SK-N-SH treated with all-trans-retinoic acid at 6 μM for 48 hours (cell line): ENCODE measurements at regions not wholly inside any gene's neighbourhood (a gene's known extent, or its start where the extent isn't known, plus 50 kb on each side); places are given as distances from the start of the nearest gene placed in this dataset.
A peak's percentile ranks its signal among the peaks of the same experiment; 100 is the strongest.

Experiments
- ATAC-seq: fragments of 200-7000 bp; cut with Tn5 transposase; 3 replicates; pipeline ENCODE4 v1.9.1; 2020; ENCODE audit warnings: mild to moderate bottlenecking, moderate library complexity
- ARNTL ChIP-seq: fragments of 450-650 bp; formaldehyde crosslinking; IDR thresholded peaks from 2 replicates; pipeline ENCODE4 v1.5.0; 2020; ENCODE audit warnings: low read depth, mild to moderate bottlenecking, moderate library complexity, borderline replicate concordance
- BACH2 ChIP-seq: fragments of 250-450 bp; sonication (Bioruptor Pico); IDR thresholded peaks from 2 replicates; pipeline ENCODE4 v1.9.0; 2021; ENCODE audit warnings: mild to moderate bottlenecking, borderline replicate concordance
- CSDC2 ChIP-seq: fragments of 250-450 bp; sonication (Bioruptor Pico); IDR thresholded peaks from 2 replicates; pipeline ENCODE4 v1.5.0; 2020; ENCODE audit warnings: mild to moderate bottlenecking, moderate library complexity
- ESRRG ChIP-seq: fragments of 250-450 bp; sonication (Bioruptor Pico); IDR thresholded peaks from 2 replicates; pipeline ENCODE4 v1.6.1; 2021; ENCODE audit warnings: mild to moderate bottlenecking
- GLIS3 ChIP-seq: fragments of 250-450 bp; sonication (Bioruptor Pico); IDR thresholded peaks from 2 replicates; pipeline ENCODE4 v1.5.0; 2020; ENCODE audit warnings: mild to moderate bottlenecking, moderate library complexity
- ISL1 ChIP-seq: fragments of 250-450 bp; sonication (Bioruptor Pico); IDR thresholded peaks from 2 replicates; pipeline ENCODE4 v2.1.2; 2022; ENCODE audit warnings: mild to moderate bottlenecking, moderate library complexity
- OSR1 ChIP-seq: fragments of 250-450 bp; sonication (Bioruptor Pico); IDR thresholded peaks from 2 replicates; pipeline ENCODE4 v1.8.0; 2022; ENCODE audit warnings: moderate library complexity, mild to moderate bottlenecking, inconsistent platforms
- PPARA ChIP-seq: fragments of 250-450 bp; sonication (Bioruptor Pico); IDR thresholded peaks from 2 replicates; pipeline ENCODE4 v1.5.0; 2020; ENCODE audit warnings: mild to moderate bottlenecking, borderline replicate concordance
- RARB ChIP-seq: fragments of 250-450 bp; sonication (Bioruptor Pico); IDR thresholded peaks from 2 replicates; pipeline ENCODE4 v1.8.0; 2021; ENCODE audit warnings: mild to moderate bottlenecking, moderate library complexity
- SNAI2 ChIP-seq: fragments of 250-450 bp; sonication (Bioruptor Pico); IDR thresholded peaks from 2 replicates; pipeline ENCODE4 v1.5.0; 2020; ENCODE audit warnings: mild to moderate bottlenecking, moderate library complexity
- TOX ChIP-seq: fragments of 250-450 bp; sonication (Bioruptor Pico); IDR thresholded peaks from 2 replicates; pipeline ENCODE4 v1.8.0; 2021; ENCODE audit warnings: mild to moderate bottlenecking, moderate library complexity, borderline replicate concordance
- ZC3H10 ChIP-seq: fragments of 250-450 bp; sonication (Bioruptor Pico); IDR thresholded peaks from 2 replicates; pipeline ENCODE4 v1.5.1; 2021; ENCODE audit warnings: mild to moderate bottlenecking, moderate library complexity
- ZFP30 ChIP-seq: fragments of 450-650 bp; formaldehyde crosslinking; IDR thresholded peaks from 2 replicates; pipeline ENCODE4 v1.5.0; 2022; ENCODE audit warnings: mild to moderate bottlenecking, moderate library complexity
- ZNF565 ChIP-seq: fragments of 450-650 bp; formaldehyde crosslinking; conservative IDR thresholded peaks from 2 replicates; pipeline ENCODE4 v1.5.0; 2020; ENCODE audit warnings: low read depth, mild to moderate bottlenecking, moderate library complexity
- ZNF70 ChIP-seq: fragments of 450-650 bp; formaldehyde crosslinking; IDR thresholded peaks from 2 replicates; pipeline ENCODE4 v1.5.0; 2020; ENCODE audit warnings: mild to moderate bottlenecking, moderate library complexity
- ZNF8 ChIP-seq: fragments of 450-650 bp; formaldehyde crosslinking; IDR thresholded peaks from 2 replicates; pipeline ENCODE4 v1.5.0; 2020; ENCODE audit warnings: mild to moderate bottlenecking, moderate library complexity
- TF ChIP-seq, protein P1 (sequence below): fragments of 250-450 bp; sonication (Bioruptor Pico); IDR thresholded peaks from 2 replicates; pipeline ENCODE4 v1.5.1; 2020; ENCODE audit warnings: low read depth, mild to moderate bottlenecking, moderate library complexity
- TF ChIP-seq, protein P2 (sequence below): fragments of 250-450 bp; sonication (Bioruptor Pico); IDR thresholded peaks from 2 replicates; pipeline ENCODE4 v1.8.0; 2021; ENCODE audit warnings: low read depth, mild to moderate bottlenecking, moderate library complexity, borderline replicate concordance
- TF ChIP-seq, protein P3 (sequence below): fragments of 250-450 bp; sonication (Bioruptor Pico); IDR thresholded peaks from 2 replicates; pipeline ENCODE4 v1.5.1; 2021; ENCODE audit warnings: mild to moderate bottlenecking, moderate library complexity
- TF ChIP-seq, protein P4 (sequence below): fragments of 250-450 bp; sonication (Bioruptor Pico); IDR thresholded peaks from 2 replicates; pipeline ENCODE4 v1.5.0; 2020; ENCODE audit warnings: mild to moderate bottlenecking, moderate library complexity
- TF ChIP-seq, protein P5 (sequence below): fragments of 250-450 bp; sonication (Bioruptor Pico); IDR thresholded peaks from 2 replicates; pipeline ENCODE4 v1.8.0; 2020; ENCODE audit warnings: mild to moderate bottlenecking, moderate library complexity, borderline replicate concordance

DNA sequence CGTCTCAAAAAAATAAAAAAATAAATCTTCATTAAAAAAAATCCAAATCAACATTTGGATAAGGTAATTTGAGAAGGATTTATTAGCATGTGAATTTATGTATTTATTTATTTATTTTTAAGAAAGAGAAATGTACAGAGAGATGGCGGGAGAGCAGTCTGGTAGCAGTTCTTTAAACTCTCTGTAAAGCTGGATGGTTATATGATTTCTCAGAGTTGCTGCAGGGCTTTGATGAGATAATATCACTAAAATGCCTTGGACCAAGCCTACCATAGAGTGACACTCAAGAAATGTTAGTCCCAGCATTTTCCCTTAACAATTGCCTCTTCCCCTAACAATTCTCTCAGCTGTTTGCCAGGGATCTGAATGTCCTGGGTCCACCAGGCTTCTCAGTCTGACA is 103.4 kb upstream of the LNX1 start:
- TF ChIP-seq ESRRG (CRISPR knock-in tag) (no peak), OSR1 (CRISPR knock-in tag) (no peak)
- TF ChIP-seq, protein P1, sequence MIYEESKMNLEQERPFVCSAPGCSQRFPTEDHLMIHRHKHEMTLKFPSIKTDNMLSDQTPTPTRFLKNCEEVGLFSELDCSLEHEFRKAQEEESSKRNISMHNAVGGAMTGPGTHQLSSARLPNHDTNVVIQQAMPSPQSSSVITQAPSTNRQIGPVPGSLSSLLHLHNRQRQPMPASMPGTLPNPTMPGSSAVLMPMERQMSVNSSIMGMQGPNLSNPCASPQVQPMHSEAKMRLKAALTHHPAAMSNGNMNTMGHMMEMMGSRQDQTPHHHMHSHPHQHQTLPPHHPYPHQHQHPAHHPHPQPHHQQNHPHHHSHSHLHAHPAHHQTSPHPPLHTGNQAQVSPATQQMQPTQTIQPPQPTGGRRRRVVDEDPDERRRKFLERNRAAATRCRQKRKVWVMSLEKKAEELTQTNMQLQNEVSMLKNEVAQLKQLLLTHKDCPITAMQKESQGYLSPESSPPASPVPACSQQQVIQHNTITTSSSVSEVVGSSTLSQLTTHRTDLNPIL (CRISPR knock-in tag): no peak
- TF ChIP-seq, protein P2, sequence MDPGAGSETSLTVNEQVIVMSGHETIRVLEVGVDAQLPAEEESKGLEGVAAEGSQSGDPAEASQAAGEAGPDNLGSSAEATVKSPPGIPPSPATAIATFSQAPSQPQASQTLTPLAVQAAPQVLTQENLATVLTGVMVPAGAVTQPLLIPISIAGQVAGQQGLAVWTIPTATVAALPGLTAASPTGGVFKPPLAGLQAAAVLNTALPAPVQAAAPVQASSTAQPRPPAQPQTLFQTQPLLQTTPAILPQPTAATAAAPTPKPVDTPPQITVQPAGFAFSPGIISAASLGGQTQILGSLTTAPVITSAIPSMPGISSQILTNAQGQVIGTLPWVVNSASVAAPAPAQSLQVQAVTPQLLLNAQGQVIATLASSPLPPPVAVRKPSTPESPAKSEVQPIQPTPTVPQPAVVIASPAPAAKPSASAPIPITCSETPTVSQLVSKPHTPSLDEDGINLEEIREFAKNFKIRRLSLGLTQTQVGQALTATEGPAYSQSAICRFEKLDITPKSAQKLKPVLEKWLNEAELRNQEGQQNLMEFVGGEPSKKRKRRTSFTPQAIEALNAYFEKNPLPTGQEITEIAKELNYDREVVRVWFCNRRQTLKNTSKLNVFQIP: no peak
- no peak for ATAC-seq

DNA sequence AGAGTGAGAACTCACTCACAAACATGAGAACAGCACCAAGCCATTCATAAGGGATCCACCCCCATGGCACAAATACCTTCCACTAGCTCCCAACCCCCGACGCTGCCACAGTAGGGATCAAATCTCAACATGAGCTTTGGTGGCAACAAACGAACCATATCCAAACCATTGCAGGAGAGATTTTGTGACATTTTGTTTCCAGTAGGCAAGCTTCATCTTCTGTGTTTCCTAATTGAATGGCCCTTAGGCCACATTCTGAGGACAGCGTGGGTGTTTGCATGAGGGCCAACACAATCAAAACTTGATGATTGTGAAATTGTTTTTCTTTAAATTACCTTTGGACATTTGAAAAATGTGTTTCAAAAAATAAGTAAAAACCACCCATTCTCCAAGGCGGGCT is 102.6 kb upstream of the LNX1 start:
- ATAC-seq: no peak
- no peak for TF ChIP-seq ZFP30

DNA sequence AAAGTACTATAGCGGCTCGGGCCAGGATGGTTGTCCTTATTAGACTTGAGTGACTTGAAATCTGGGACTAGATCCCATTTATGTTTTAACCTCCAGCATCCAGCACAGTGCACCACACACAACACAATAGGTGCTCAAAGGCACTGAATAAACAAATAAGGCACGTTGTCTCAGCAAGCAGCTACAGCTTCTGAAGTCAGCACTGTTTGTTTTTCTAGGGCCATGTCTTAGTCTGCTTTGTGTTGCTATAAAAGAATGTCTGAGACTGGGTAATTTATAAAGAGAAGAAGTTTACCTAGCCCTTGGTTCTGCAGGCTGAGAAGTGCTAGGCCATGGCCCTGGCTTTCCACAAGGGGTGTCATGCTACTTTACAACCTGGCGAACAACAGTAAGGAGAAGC is 102.1 kb upstream of the LNX1 start:
- TF ChIP-seq CSDC2 (CRISPR knock-in tag) (no peak), ESRRG (CRISPR knock-in tag) (no peak), TOX (CRISPR knock-in tag) (no peak), RARB (CRISPR knock-in tag) (no peak), ZC3H10 (CRISPR knock-in tag) (no peak), ARNTL (CRISPR knock-in tag) (no peak), ZNF8 (CRISPR knock-in tag) (no peak), GLIS3 (CRISPR knock-in tag) (no peak), ZNF70 (no peak), OSR1 (CRISPR knock-in tag) (no peak), PPARA (CRISPR knock-in tag) (no peak), ZFP30 (no peak)
- TF ChIP-seq, protein P3, sequence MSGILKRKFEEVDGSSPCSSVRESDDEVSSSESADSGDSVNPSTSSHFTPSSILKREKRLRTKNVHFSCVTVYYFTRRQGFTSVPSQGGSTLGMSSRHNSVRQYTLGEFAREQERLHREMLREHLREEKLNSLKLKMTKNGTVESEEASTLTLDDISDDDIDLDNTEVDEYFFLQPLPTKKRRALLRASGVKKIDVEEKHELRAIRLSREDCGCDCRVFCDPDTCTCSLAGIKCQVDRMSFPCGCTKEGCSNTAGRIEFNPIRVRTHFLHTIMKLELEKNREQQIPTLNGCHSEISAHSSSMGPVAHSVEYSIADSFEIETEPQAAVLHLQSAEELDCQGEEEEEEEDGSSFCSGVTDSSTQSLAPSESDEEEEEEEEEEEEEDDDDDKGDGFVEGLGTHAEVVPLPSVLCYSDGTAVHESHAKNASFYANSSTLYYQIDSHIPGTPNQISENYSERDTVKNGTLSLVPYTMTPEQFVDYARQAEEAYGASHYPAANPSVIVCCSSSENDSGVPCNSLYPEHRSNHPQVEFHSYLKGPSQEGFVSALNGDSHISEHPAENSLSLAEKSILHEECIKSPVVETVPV (CRISPR knock-in tag): no peak
- TF ChIP-seq, protein P1 (CRISPR knock-in tag): no peak
- TF ChIP-seq, protein P2: no peak
- TF ChIP-seq, protein P4, sequence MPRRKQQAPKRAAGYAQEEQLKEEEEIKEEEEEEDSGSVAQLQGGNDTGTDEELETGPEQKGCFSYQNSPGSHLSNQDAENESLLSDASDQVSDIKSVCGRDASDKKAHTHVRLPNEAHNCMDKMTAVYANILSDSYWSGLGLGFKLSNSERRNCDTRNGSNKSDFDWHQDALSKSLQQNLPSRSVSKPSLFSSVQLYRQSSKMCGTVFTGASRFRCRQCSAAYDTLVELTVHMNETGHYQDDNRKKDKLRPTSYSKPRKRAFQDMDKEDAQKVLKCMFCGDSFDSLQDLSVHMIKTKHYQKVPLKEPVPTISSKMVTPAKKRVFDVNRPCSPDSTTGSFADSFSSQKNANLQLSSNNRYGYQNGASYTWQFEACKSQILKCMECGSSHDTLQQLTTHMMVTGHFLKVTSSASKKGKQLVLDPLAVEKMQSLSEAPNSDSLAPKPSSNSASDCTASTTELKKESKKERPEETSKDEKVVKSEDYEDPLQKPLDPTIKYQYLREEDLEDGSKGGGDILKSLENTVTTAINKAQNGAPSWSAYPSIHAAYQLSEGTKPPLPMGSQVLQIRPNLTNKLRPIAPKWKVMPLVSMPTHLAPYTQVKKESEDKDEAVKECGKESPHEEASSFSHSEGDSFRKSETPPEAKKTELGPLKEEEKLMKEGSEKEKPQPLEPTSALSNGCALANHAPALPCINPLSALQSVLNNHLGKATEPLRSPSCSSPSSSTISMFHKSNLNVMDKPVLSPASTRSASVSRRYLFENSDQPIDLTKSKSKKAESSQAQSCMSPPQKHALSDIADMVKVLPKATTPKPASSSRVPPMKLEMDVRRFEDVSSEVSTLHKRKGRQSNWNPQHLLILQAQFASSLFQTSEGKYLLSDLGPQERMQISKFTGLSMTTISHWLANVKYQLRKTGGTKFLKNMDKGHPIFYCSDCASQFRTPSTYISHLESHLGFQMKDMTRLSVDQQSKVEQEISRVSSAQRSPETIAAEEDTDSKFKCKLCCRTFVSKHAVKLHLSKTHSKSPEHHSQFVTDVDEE (CRISPR knock-in tag): no peak
- no peak for ATAC-seq

DNA sequence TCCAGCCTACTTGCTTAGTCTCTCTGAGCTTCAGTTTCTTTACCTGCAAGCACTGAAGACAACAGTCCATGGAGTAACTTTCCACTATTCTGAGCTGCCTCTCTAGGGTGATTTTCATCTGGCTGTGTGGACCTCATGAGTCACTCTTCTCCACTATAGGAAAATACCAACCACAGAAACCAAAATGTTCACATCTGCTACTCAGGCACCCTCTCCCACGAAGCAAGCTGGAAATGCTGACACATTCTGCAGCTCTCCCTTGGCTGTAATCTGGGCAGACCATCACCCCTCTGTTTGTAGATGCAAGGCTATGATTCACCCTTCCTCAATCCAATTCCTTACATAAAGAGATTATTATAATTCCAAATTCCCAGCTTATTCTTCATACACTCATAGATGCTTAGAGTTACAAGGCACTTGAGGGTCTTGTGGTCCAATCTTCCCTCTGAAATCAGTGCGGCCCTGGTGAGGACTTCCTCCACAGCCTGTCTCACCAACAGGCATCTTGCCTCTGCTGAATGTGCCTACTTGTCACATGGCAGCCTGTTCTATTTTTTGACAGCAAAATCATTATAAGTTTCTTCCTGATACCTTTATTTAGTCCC is 97.0 kb upstream of the LNX1 start:
- ATAC-seq: peak; percentile 92
- TF ChIP-seq CSDC2 (CRISPR knock-in tag) (no peak), BACH2 (CRISPR knock-in tag) (no peak), ESRRG (CRISPR knock-in tag) (no peak), RARB (CRISPR knock-in tag) (no peak), ZNF565 (no peak), ZNF8 (CRISPR knock-in tag) (no peak), SNAI2 (no peak), ISL1 (CRISPR knock-in tag) (no peak)
- TF ChIP-seq, protein P5, sequence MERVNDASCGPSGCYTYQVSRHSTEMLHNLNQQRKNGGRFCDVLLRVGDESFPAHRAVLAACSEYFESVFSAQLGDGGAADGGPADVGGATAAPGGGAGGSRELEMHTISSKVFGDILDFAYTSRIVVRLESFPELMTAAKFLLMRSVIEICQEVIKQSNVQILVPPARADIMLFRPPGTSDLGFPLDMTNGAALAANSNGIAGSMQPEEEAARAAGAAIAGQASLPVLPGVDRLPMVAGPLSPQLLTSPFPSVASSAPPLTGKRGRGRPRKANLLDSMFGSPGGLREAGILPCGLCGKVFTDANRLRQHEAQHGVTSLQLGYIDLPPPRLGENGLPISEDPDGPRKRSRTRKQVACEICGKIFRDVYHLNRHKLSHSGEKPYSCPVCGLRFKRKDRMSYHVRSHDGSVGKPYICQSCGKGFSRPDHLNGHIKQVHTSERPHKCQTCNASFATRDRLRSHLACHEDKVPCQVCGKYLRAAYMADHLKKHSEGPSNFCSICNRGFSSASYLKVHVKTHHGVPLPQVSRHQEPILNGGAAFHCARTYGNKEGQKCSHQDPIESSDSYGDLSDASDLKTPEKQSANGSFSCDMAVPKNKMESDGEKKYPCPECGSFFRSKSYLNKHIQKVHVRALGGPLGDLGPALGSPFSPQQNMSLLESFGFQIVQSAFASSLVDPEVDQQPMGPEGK (CRISPR knock-in tag): no peak
- TF ChIP-seq, protein P1 (CRISPR knock-in tag): no peak
